ENCODE measurements at regions not wholly inside any gene's neighbourhood (a gene's known extent, or its start where the extent isn't known, plus 50 kb on each side); places are given as distances from the start of the nearest gene placed in this dataset.

DNA sequence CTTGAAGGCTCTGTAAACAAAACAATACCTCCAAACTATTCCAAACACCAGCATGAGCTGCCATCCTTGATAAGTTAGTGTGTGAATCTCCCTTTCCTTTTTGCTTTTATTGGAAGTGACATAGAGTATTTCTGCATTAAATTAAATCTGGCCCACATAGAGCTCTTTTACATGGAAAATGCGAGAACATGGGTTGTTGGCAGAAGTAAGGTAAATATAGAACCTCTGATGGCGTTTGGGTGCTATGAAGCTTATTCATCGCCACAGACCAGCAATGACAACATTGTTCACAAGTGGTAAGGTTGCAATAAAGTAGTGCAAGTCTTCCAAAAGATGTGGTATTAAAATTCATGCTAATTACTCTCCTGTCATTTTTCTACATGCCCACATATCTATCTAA, 445.8 kb upstream of the JAG1 start:
- DNase-seq: no peak

GRCh38 chr20:11120431-11120830, 446.6 kb upstream of the JAG1 start:
- DNase-seq: no peak

GRCh38 chr20:11124849-11125505, 451.2 kb upstream of the JAG1 start:
- DNase-seq: peak in 8 of 58 donors; percentile 1 to 25 (median 10)

DNA sequence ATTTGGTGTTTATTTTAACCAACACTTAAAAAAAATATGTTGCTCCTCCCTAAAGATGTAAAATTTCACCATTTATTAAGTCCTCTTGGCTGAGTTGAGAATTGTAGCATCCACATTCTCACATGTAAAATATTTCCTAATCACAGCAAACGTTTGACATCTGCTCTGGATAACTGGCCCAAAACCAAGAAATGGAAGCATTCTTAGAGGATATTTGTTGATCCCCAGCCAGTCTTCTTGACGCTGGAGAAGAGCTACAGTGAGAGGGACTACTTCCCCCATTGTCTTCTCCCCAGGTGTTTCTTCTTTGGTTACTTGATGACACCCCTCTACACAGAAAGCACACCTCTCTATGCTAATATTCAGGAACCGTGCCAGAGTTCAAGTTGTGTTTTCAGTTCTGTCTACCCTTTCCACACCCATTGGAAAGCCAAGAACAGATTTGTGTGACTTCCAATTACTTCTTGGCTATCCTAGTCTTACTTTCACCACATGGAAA, 454.5 kb upstream of the JAG1 start:
- no peak for DNase-seq

GRCh38 chr20:11128721-11129120, 454.9 kb upstream of the JAG1 start:
- DNase-seq: no peak

DNA sequence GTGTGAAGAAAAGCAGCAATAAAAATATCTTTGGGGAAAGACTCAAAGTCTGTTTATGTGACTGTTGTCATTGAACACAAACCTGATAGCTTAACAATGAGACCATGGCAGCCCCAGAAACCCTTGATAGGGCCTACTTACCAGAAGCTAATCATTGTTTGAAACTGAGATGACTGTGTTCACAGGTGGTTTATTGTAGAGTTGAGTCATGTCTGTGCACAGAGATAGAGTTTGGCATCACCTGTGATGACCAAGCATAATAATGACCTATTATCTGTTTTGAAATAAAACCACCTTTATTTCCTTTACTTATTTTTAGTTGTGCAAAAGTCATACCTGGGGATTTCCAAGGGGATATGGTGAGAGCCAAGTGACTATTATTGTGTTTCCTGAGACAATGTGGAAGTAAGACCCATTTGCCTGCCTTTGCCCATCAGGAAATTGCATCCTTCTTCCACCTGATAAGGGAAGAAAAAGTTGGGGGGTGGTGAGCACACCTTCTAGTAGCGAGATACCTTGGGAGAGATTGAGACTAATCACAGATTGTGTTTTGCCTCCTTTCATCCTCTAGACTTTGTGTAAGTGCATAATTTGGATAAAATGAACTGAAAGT, 456.9 kb upstream of the JAG1 start:
- DNase-seq: no peak

DNA sequence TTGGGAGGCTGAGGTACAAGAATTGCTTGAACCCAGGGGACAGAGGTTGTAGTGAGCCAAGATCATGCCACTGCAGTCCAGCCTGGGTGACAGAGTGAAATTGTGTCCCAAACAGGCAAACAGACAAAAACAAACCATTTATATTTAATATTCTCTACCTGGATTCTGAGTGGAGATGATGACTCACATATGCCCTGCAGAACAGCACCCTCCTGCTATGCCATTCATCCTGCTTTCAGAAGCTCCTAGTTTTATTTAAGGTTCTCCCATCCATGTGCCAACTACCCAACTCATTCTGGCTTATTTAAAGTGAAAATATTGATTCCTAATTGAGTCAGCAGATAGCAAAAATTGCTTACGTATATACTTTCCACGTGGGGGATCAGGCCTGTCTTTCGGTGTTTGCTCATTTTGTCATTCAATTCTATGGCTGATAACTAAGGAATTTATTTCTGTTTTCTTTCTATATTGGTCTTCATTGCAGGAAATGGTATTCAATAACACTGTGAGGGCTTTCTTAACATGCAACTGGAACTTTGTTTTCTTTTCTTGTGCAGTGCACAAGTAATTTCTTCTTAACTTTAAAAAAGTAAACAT, 459.1 kb upstream of the JAG1 start:
- no peak for DNase-seq

DNA sequence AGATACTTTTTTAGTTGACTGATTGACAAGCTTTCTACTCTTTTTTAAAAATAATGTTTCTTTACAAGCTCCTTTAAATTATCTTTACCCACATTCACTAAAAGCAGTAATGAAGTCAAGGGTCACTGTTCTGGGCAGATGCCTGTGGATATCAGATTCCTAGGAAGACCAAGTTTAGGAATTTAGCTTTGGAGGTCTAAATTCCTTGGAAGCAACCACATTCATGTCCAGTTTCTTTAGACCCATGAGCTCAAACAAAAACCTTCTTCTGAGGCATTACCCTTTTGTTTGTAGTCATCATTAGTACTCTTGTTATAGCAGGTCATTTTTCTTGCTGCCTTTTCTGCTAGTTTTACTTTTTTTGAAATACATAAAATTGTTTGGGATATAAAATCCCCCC, 462.9 kb upstream of the JAG1 start:
- DNase-seq: no peak

DNA sequence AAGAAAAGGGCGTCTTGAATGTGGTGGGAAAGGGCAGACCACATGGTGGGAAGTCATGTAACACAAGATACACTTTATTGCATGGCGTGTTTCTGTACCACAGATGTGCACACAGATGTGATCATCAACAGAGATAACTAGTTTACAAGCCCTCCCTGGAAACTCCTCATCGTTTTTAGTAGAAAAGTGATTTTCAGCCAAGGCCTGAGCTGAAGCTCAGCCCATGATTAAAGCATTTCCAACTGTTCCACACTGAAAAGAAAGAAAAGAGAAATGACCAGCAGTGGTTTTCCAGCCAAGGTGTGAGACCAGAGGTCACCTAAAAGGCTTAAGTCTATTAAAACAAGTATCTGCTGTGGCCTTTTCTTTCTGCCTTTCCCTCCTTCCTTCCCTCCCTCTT, 463.9 kb upstream of the JAG1 start:
- no peak for DNase-seq

GRCh38 chr20:11140359-11140758, 466.6 kb upstream of the JAG1 start:
- DNase-seq: no peak

GRCh38 chr20:11143481-11143880, 469.7 kb upstream of the JAG1 start:
- DNase-seq: no peak

DNA sequence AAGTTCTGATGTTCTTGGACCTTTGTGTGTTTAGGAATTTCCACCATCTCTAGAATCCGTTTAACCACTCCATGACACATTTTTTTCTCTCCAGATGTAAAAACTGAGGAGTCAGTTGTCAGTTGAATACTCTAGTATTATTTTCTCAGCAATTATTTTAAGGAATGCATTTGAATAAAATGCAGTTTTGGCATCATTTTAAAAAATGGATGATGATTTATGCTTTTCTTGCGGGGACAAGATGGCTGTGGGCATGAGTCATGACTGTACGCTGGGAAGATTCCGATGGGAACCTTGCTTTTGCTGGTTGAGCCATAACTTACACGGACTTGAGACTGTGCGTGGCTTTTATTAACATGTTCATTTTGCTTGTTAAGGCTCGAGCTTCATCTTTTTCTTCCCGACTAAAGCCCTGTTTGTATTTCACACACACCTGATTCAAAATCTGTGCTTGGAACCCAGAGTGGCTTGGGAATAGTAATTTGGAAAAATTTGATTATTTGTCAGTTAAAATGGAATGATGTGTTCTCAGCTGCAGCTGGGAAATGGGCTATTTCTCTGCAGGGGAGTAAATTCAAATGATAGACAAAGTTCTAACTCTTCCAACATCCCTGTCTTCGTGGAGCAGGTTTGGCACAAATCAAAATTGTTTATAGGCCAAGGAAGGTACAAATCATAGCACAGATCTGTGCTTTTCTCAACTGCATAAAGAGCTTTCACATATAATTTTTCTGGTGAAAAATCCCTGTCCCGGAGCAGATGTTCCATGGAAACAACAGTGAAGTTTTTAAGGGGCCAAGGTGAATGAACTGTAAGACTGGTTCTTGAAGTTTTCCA, 470.5 kb upstream of the JAG1 start:
- DNase-seq: no peak

DNA sequence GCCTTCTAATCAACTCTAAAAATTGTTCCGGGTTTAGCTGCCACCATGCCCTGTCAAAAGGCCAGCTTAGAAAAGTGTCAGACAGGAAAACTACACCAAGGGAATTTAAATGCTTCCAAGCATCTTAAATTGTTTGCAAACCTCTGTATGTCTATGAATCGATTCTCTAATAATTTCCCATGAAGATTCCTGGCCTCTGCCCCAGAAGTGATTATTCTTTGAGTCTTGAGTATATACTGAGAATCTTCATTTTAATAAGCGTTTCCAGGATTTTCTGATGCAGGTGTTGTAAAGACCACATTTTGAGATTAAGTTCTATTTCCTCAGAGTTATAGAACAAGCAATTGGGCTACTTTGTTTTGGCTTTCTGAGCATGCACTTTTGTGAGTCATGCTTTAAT, 471.8 kb upstream of the JAG1 start:
- DNase-seq: no peak

GRCh38 chr20:11153819-11154218, 480.0 kb upstream of the JAG1 start:
- DNase-seq: no peak

- no peak for DNase-seq
Measured at GRCh38 chr20:11155156-11155756, 481.5 kb upstream of the JAG1 start.

DNA sequence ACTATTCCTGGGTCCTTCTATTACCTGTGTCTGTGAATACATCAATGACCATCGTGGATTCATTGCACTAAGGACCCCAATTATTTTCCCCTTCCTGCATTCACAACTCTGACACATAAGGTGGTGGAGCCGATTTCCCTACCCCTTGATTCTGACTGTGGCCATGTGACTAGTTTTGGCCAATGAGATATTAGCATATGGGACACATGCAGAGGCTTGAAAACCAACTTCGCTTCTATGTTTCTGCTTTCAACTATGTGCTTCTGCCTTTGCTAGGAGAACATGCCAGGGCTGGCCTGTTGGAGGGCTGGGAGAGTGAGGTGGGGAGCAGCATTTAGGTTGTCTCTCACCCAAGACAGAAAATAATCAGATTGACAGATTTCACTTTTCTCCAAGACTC, 483.1 kb upstream of the JAG1 start:
- DNase-seq: no peak

- DNase-seq: no peak
Measured at GRCh38 chr20:11158146-11158545, 484.3 kb upstream of the JAG1 start.

GRCh38 chr20:11158589-11158988, 484.8 kb upstream of the JAG1 start:
- no peak for DNase-seq

- peak in 34 of 58 donors; percentile 2 to 58 (median 14) for DNase-seq
Measured at GRCh38 chr20:11159728-11160127, 485.9 kb upstream of the JAG1 start.

DNA sequence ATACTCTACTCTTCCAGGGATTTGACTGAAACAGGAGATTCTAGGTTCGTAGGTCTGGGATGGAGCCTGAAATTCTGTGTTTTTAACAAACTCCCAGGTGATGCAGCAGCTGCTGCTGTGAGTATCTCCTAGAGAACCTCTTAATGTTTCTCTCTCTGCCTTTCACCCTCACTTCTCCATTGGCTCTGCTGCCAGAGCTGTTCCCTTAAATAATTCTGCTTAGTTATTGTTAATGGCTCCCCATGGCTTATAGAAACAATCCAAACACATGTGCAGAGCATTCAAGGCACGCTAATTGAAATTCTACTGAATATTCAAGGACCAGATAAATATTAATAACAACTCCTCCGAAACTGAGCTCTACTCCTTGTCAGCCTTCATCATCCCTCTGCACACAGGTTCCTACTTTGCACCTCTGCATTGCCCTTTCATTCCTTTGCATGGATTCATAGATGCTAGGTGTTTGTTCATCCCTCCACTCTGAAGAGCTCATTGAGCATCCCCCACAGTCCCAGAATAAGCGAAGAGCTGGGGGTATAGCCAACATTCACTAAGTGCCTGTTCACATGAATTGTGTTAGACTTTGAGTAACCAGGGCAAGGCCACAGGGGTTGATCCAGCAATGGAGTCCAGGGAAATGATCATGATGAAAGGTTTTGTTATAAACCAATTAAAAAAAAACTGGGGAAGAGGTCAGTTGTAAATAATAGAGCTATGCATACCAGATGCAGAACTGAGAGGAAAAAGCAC, 488.4 kb upstream of the JAG1 start:
- DNase-seq: no peak

GRCh38 chr20:11165789-11166188, 492.0 kb upstream of the JAG1 start:
- DNase-seq: no peak
